HepG2 (cell line): ENCODE measurements at regions not wholly inside any gene's neighbourhood (a gene's known extent, or its start where the extent isn't known, plus 50 kb on each side); places are given as distances from the start of the nearest gene placed in this dataset.

Experiments
- ATAC-seq: fragments of 200-7000 bp; cut with Tn5 transposase; 3 replicates; pipeline ENCODE4 v1.9.1; 2020; ENCODE audit warnings: mild to moderate bottlenecking, moderate library complexity
- BruUV-seq: library from RNA; stranded (reverse); fragments of 400-500 nt; replicated peaks from 2 replicates; lab custom pipeline; 2021; lab: Mats Ljungman, UMichigan
- CTCF ChIA-PET: fragments of 300-600 bp; formaldehyde crosslinking; extraction: SDS; loops from one replicate; lab custom pipeline; 2021; ENCODE audit warnings: low total read pairs, inconsistent platforms, low intra/inter-chr PET ratio; lab: Yijun Ruan, JAX
- POLR2A ChIA-PET: fragments of 350-600 bp; sonication (Branson Sonifier 250); formaldehyde crosslinking; loops from one replicate; lab custom pipeline; 2020; ENCODE audit warnings: antibody characterized with exemption, inconsistent platforms; lab: Yijun Ruan, JAX
- DNase-seq: peaks from one replicate; pipeline ENCODE4 v3.0.0-alpha.2; 2015; ENCODE audit warnings: low spot score
- FAIRE-seq: peaks from 3 replicates; lab custom pipeline; 2011; peaks lifted over from hg19 to GRCh38; lab: Jason Lieb, UNC
- H2AFZ ChIP-seq: one replicate; pipeline ENCODE4 v1.6.1; 2011; ENCODE audit warnings: low read length, inconsistent platforms
- H3K27ac ChIP-seq: fragments of 300-600 bp; 3 replicates; pipeline ENCODE4 v1.8.0; 2011; ENCODE audit warnings: mixed run types, mild to moderate bottlenecking, mixed read lengths, low read length, inconsistent platforms; ENCODE audit not compliant: insufficient read depth; ENCODE audit errors: extremely low read length
- H3K27me3 ChIP-seq, 2 experiments: fragments of 200-600 bp in 1 of 2; 2 replicates in 1 of 2; 3 replicates in 1 of 2; pipeline versions ENCODE4 v1.6.0 to v1.8.0; 2011; ENCODE audit warnings: low read length in 2 of 2, mild to moderate bottlenecking in 2 of 2, moderate library complexity in 2 of 2, inconsistent platforms in 1 of 2; ENCODE audit not compliant: insufficient read depth in 2 of 2, control insufficient read depth in 1 of 2
- H3K36me3 ChIP-seq, 2 experiments: fragments of 200-600 bp in 1 of 2; replicated peaks in 1 of 2; 2 replicates in 1 of 2; 3 replicates in 1 of 2; pipeline versions ENCODE4 v1.5.1 to v1.8.0; 2011; ENCODE audit warnings: low read length in 2 of 2, inconsistent platforms in 1 of 2; ENCODE audit not compliant: insufficient read depth in 2 of 2, control insufficient read depth in 1 of 2
- H3K4me1 ChIP-seq: 2 replicates; pipeline ENCODE4 v1.5.1; 2012; ENCODE audit warnings: low read length, inconsistent platforms; ENCODE audit not compliant: insufficient read depth
- H3K4me2 ChIP-seq: 2 replicates; pipeline ENCODE4 v1.6.0; 2011; ENCODE audit warnings: low read depth, low read length, inconsistent platforms
- H3K4me3 ChIP-seq, 3 experiments: fragments of 200-600 bp in 1 of 3; sonication (generic), shearing (Covaris generic) in 1 of 3; replicated peaks in 1 of 3; 2 replicates each; pipeline ENCODE4 v1.5.1; 2011 to 2016; ENCODE audit warnings: low read length in 3 of 3, inconsistent platforms in 2 of 3, low read depth in 2 of 3, mild to moderate bottlenecking in 2 of 3, control low read depth in 1 of 3, mixed read lengths in 1 of 3; ENCODE audit not compliant: insufficient read depth in 1 of 3
- H3K79me2 ChIP-seq: one replicate; pipeline ENCODE4 v1.6.1; 2011; ENCODE audit warnings: low read length, inconsistent platforms; ENCODE audit not compliant: insufficient read depth
- H3K9ac ChIP-seq: 2 replicates; pipeline ENCODE4 v1.6.0; 2011; ENCODE audit warnings: mild to moderate bottlenecking, low read depth, low read length, inconsistent platforms; ENCODE audit not compliant: insufficient read depth
- H3K9me3 ChIP-seq: 2 replicates; pipeline ENCODE4 v1.5.1; 2012; ENCODE audit warnings: mild to moderate bottlenecking, low read length
- H4K20me1 ChIP-seq: 2 replicates; pipeline ENCODE4 v1.6.0; 2011; ENCODE audit warnings: inconsistent platforms, mild to moderate bottlenecking, low read length, moderate library complexity; ENCODE audit not compliant: insufficient read depth
- CEBPG ChIP-seq: IDR thresholded peaks from 2 replicates; pipeline ENCODE4 v1.6.1; 2016
- CREM ChIP-seq, 2 experiments: sonication (generic) in 1 of 2; formaldehyde crosslinking in 1 of 2; IDR thresholded peaks; 2 replicates each; pipeline versions ENCODE4 v1.4.0 to v1.6.1; 2016 to 2020; ENCODE audit warnings: antibody characterized with exemption in 1 of 2, mild to moderate bottlenecking in 1 of 2, missing genetic modification reagents in 1 of 2
- ELK4 ChIP-seq: sonication (generic); formaldehyde crosslinking; IDR thresholded peaks from 2 replicates; pipeline ENCODE4 v1.9.0; 2021; ENCODE audit warnings: missing genetic modification reagents, borderline replicate concordance
- IKZF5 ChIP-seq: IDR thresholded peaks from 2 replicates; pipeline ENCODE4 v1.6.1; 2018; ENCODE audit warnings: missing genetic modification reagents, mild to moderate bottlenecking, missing compliant biosample characterization
- KMT2B ChIP-seq: IDR thresholded peaks from 2 replicates; pipeline ENCODE4 v1.6.1; 2016; ENCODE audit warnings: missing genetic modification reagents, missing compliant biosample characterization
- MED1 ChIP-seq: sonication (generic); formaldehyde crosslinking; IDR thresholded peaks from 2 replicates; pipeline ENCODE4 v1.4.0; 2020; ENCODE audit warnings: missing genetic modification reagents
- SKIL ChIP-seq: sonication (generic); formaldehyde crosslinking; IDR thresholded peaks from 2 replicates; pipeline ENCODE4 v1.8.0; 2022; ENCODE audit warnings: missing genetic modification reagents, mild to moderate bottlenecking, moderate library complexity, borderline replicate concordance
- SPEN ChIP-seq: sonication (generic); formaldehyde crosslinking; IDR thresholded peaks from 2 replicates; pipeline ENCODE4 v1.5.1; 2020; ENCODE audit warnings: low read depth, mild to moderate bottlenecking, missing genetic modification reagents
- TARDBP ChIP-seq: sonication (generic); formaldehyde crosslinking; IDR thresholded peaks from 2 replicates; pipeline ENCODE4 v1.8.0; 2022; ENCODE audit warnings: mild to moderate bottlenecking, missing genetic modification reagents
- TBP ChIP-seq: sonication (generic); formaldehyde crosslinking; IDR thresholded peaks from 2 replicates; pipeline ENCODE4 v1.5.0; 2020; ENCODE audit warnings: missing genetic modification reagents
- ZBTB43 ChIP-seq: sonication (generic); formaldehyde crosslinking; conservative IDR thresholded peaks from 2 replicates; pipeline ENCODE4 v1.4.0; 2020; ENCODE audit warnings: missing genetic modification reagents
- ZNF253 ChIP-seq: sonication (generic); formaldehyde crosslinking; IDR thresholded peaks from 2 replicates; pipeline ENCODE4 v1.8.0; 2022; ENCODE audit warnings: mild to moderate bottlenecking, missing genetic modification reagents, borderline replicate concordance
- ZNF292 ChIP-seq: sonication (generic); formaldehyde crosslinking; IDR thresholded peaks from 2 replicates; pipeline ENCODE4 v1.8.1; 2022; ENCODE audit warnings: mild to moderate bottlenecking, low read depth, missing genetic modification reagents, borderline replicate concordance
- ZNF331 ChIP-seq: sonication (generic); formaldehyde crosslinking; IDR thresholded peaks from 2 replicates; pipeline ENCODE4 v1.4.0; 2020; ENCODE audit warnings: missing genetic modification reagents
- ZNF83 ChIP-seq: sonication (generic); formaldehyde crosslinking; IDR thresholded peaks from 2 replicates; pipeline ENCODE4 v1.4.0; 2020; ENCODE audit warnings: missing genetic modification reagents, mild to moderate bottlenecking, borderline replicate concordance
- WGBS: methylation state at CpG from one replicate; pipeline ENCODE4 v1.1.6; 2017; ENCODE audit warnings: low lambda C conversion rate; 5-methylcytosine and 5-hydroxymethylcytosine counted together
- in situ Hi-C: cut with HindIII; loops from 2 replicates; pipeline ENCODE4 v1.10.0; 2017; ENCODE audit warnings: low pct_unique_long_range_greater_than_20kb; ENCODE audit not compliant: extremely low pct_ligation_motif_present
- intact Hi-C: fragments of 100-400 bp; cut with micrococcal nuclease; formaldehyde crosslinking; loops from one replicate; pipeline ENCODE4 v1.10.0; 2022; ENCODE audit not compliant: unreplicated experiment

- no peaks in the 10 kb centered on the region for H4K20me1 ChIP-seq
- no peak for TF ChIP-seq SKIL
- TF ChIP-seq CREM (IDR thresholded peaks at IDR 0.05) = no peak
- TF ChIP-seq CREM (CRISPR knock-in tag; IDR thresholded peaks at IDR 0.05) = no peak
- no peak for TF ChIP-seq ZNF253
- no peak for TF ChIP-seq KMT2B (CRISPR knock-in tag)
- no peak for TF ChIP-seq ZNF83
- TF ChIP-seq ELK4 = no peak
- TF ChIP-seq, all 625 proteins: peak for 0
- no peaks in the 10 kb centered on the region for H3K9me3 ChIP-seq
- ChIA-PET POLR2A (no interaction called here), CTCF (no interaction called here)
- no peaks in the 10 kb centered on the region for H3K36me3 ChIP-seq
- DNase-seq (no peak), ATAC-seq (no peak), FAIRE-seq (no peak)
- H3K4me3 ChIP-seq = no peak overlapping the region
- no peaks in the 10 kb centered on the region for H3K27me3 ChIP-seq
- no peak overlapping the region for H2AFZ ChIP-seq
- H3K9ac ChIP-seq = no peak overlapping the region
- H3K79me2 ChIP-seq = no peaks in the 10 kb centered on the region
- no TSS peak for BruUV-seq
- intact Hi-C loops = no loop called here
- no peaks in the 10 kb centered on the region for H3K4me1 ChIP-seq
- in situ Hi-C loops = no loop called here
- H3K4me2 ChIP-seq = no peak overlapping the region
- H3K27ac ChIP-seq = no peak overlapping the region
Observed at GRCh38 chr4:140222171-140222570, 68.2 kb upstream of the MAML3 start.

GRCh38 chr4:140220058-140220457 is 66.1 kb upstream of the MAML3 start:
- intact Hi-C loops = no loop called here
- Histone ChIP-seq H3K79me2 (no peaks in the 10 kb centered on the region), H4K20me1 (no peaks in the 10 kb centered on the region), H3K9me3 (no peaks in the 10 kb centered on the region), H2AFZ (no peak overlapping the region), H3K9ac (no peak overlapping the region), H3K27me3 (no peaks in the 10 kb centered on the region), H3K4me2 (no peak overlapping the region), H3K36me3 (no peaks in the 10 kb centered on the region), H3K4me3 (no peak overlapping the region), H3K4me1 (no peaks in the 10 kb centered on the region), H3K27ac (no peak overlapping the region)
- ATAC-seq (no peak), FAIRE-seq (no peak), DNase-seq (no peak)
- POLR2A ChIA-PET = no interaction called here
- CTCF ChIA-PET = no interaction called here
- no TSS peak for BruUV-seq
- WGBS = 22% methylated on average over 2 of the region's 2 CpGs
- in situ Hi-C loops = no loop called here
- TF ChIP-seq TBP (CRISPR knock-in tag) = no peak
- TF ChIP-seq TARDBP = no peak
- TF ChIP-seq CEBPG = no peak
- no peak for TF ChIP-seq MED1 (CRISPR knock-in tag)
- TF ChIP-seq ZNF292 = no peak
- TF ChIP-seq IKZF5 = no peak
- no peak for TF ChIP-seq ZNF331
- TF ChIP-seq SPEN (CRISPR knock-in tag) = no peak
- no peak for TF ChIP-seq ZBTB43 (CRISPR knock-in tag)
